CD14-positive monocyte (primary cell): ENCODE measurements at regions not wholly inside any gene's neighbourhood (a gene's known extent, or its start where the extent isn't known, plus 50 kb on each side); places are given as distances from the start of the nearest gene placed in this dataset.
"Not testable (repeated sequence)": the region's sequence is repeated elsewhere in the genome, so short reads cannot be mapped to it uniquely, and the experiment has no call there.

Source experiments
- DNase-seq, 3 donors: peaks; one replicate each; pipeline ENCODE4 v3.0.0-alpha.2; 2011 to 2022
- H2AFZ ChIP-seq: 2 replicates; pipeline ENCODE4 v1.6.0; 2012; ENCODE audit warnings: mild to moderate bottlenecking, low read depth, low read length, inconsistent platforms; ENCODE audit not compliant: insufficient read depth, poor library complexity, severe bottlenecking
- H3K27ac ChIP-seq, 2 donors: 1 replicate in 1 of 2; 2 replicates in 1 of 2; pipeline ENCODE4 v1.5.1; 2012 to 2013; ENCODE audit warnings: low read length in 2 of 2, control low read depth in 1 of 2, inconsistent platforms in 1 of 2, low read depth in 1 of 2, mild to moderate bottlenecking in 1 of 2
- H3K27me3 ChIP-seq, 2 donors: one replicate each; pipeline versions ENCODE4 v1.6.0 to v1.6.1; 2011 to 2013; ENCODE audit warnings: low read length in 2 of 2; ENCODE audit not compliant: control insufficient read depth in 2 of 2, insufficient read depth in 2 of 2
- H3K36me3 ChIP-seq, 2 donors: replicated peaks in 1 of 2; 1 replicate in 1 of 2; 2 replicates in 1 of 2; pipeline versions ENCODE4 v1.5.1 to v1.6.1; 2012 to 2013; ENCODE audit warnings: low read length in 2 of 2, control low read depth in 1 of 2, inconsistent platforms in 1 of 2, mild to moderate bottlenecking in 1 of 2; ENCODE audit not compliant: insufficient read depth in 2 of 2, control insufficient read depth in 1 of 2
- H3K4me1 ChIP-seq, 2 donors: 1 replicate in 1 of 2; 2 replicates in 1 of 2; pipeline versions ENCODE4 v1.5.1 to v1.6.1; 2012 to 2013; ENCODE audit warnings: low read length in 2 of 2, control low read depth in 1 of 2, inconsistent platforms in 1 of 2, mild to moderate bottlenecking in 1 of 2, moderate library complexity in 1 of 2; ENCODE audit not compliant: insufficient read depth in 2 of 2, control insufficient read depth in 1 of 2
- H3K4me2 ChIP-seq: replicated peaks from 2 replicates; pipeline ENCODE3; 2012; ENCODE audit warnings: low read length, moderate library complexity, mild to moderate bottlenecking; ENCODE audit not compliant: poor library complexity, severe bottlenecking; ENCODE audit errors: extremely low read depth
- H3K4me3 ChIP-seq, 3 experiments: fragments of 200-600 bp in 1 of 3; sonication (generic) in 1 of 3; replicated peaks in 1 of 3; 1 replicate in 2 of 3; 2 replicates in 1 of 3; pipeline ENCODE4 v1.5.1; 2011 to 2013; ENCODE audit warnings: low read length in 3 of 3, mild to moderate bottlenecking in 3 of 3, control low read depth in 2 of 3, low read depth in 2 of 3, inconsistent platforms in 1 of 3, moderate library complexity in 1 of 3
- H3K79me2 ChIP-seq: 2 replicates; pipeline ENCODE4 v1.6.0; 2012; ENCODE audit warnings: mild to moderate bottlenecking, control low read depth, inconsistent platforms, low read length, moderate library complexity; ENCODE audit not compliant: insufficient read depth
- H3K9ac ChIP-seq: 2 replicates; pipeline ENCODE4 v1.6.0; 2017; ENCODE audit warnings: low read length, mild to moderate bottlenecking; ENCODE audit not compliant: insufficient read depth, poor library complexity, severe bottlenecking
- H3K9me3 ChIP-seq, 2 donors: replicated peaks in 1 of 2; 1 replicate in 1 of 2; 2 replicates in 1 of 2; pipeline versions ENCODE4 v1.5.1 to v1.6.1; 2012 to 2013; ENCODE audit warnings: low read length in 2 of 2, control low read depth in 1 of 2; ENCODE audit not compliant: control insufficient read depth in 1 of 2, insufficient read depth in 1 of 2
- H4K20me1 ChIP-seq: 2 replicates; pipeline ENCODE4 v1.6.0; 2012; ENCODE audit warnings: mild to moderate bottlenecking, low read length, control low read depth, moderate library complexity; ENCODE audit not compliant: insufficient read depth
- H3K27ac Mint-ChIP-seq, 7 donors: one replicate each; pipeline ENCODE4 v1.8.0; 2020; ENCODE audit warnings: mild to moderate bottlenecking in 7 of 7, mixed read lengths in 7 of 7, moderate library complexity in 6 of 7, inconsistent platforms in 2 of 7
- H3K27me3 Mint-ChIP-seq, 3 donors: one replicate each; pipeline ENCODE4 v1.8.0; 2021 to 2022; ENCODE audit warnings: low read depth in 3 of 3, mild to moderate bottlenecking in 3 of 3, mixed read lengths in 3 of 3, moderate library complexity in 3 of 3, inconsistent platforms in 1 of 3
- H3K36me3 Mint-ChIP-seq, 2 donors: one replicate each; pipeline ENCODE4 v1.8.0; 2020; ENCODE audit warnings: mixed read lengths in 2 of 2, inconsistent platforms in 1 of 2, mild to moderate bottlenecking in 1 of 2
- H3K4me1 Mint-ChIP-seq: one replicate; pipeline ENCODE4 v1.8.0; 2020; ENCODE audit warnings: mild to moderate bottlenecking, mixed read lengths
- H3K4me3 Mint-ChIP-seq, 2 donors: one replicate each; pipeline ENCODE4 v1.8.0; 2020; ENCODE audit warnings: mild to moderate bottlenecking in 2 of 2, mixed read lengths in 2 of 2, moderate library complexity in 1 of 2
- H3K9me3 Mint-ChIP-seq, 7 donors: one replicate each; pipeline ENCODE4 v1.8.0; 2020 to 2022; ENCODE audit warnings: mixed read lengths in 7 of 7, mild to moderate bottlenecking in 6 of 7, moderate library complexity in 6 of 7, inconsistent platforms in 2 of 7
- CTCF ChIP-seq: fragments of 200-600 bp; IDR thresholded peaks from one replicate; pipeline ENCODE4 v1.8.0; 2022; ENCODE audit warnings: antibody characterized with exemption, mild to moderate bottlenecking
- WGBS: methylation state at CpG from one replicate; pipeline ENCODE4 v1.1.5; 2013; ENCODE audit warnings: missing lambda C conversion rate; ENCODE audit not compliant: insufficient coverage; 5-methylcytosine and 5-hydroxymethylcytosine counted together
- intact Hi-C, 2 donors: fragments of 100-400 bp; cut with micrococcal nuclease; formaldehyde crosslinking; loops; one replicate each; pipeline versions ENCODE4 v1.15.0 to v1.15.1; 2023

DNA sequence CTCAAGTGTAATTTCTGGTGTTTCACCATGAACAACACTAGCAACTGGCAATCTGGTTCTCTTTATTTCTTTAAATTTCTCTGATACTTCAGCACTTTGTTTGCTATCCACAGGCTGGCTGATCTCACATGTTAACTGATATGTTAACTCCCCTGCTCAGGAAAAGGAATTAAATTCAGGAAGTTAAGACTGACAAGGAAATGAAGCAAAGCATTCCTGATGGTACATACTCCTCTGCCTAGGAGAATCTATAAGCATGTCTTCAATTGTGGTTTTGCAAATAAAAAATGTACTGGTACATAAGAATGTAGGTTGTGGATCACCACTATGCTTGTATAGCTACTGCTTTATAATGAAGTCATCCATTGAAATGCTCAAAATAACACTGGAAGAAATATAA, 1119.2 kb upstream of the INTU start:
- Histone ChIP-seq H3K79me2 (no peaks in the 10 kb centered on the region), H3K4me2 (no peak overlapping the region), H2AFZ (no peak overlapping the region), H4K20me1 (no peaks in the 10 kb centered on the region), H3K27ac (no peak overlapping the region), H3K4me1 (no peaks in the 10 kb centered on the region), H3K27me3 (no peaks in the 10 kb centered on the region), H3K36me3 (no peaks in the 10 kb centered on the region), H3K4me3 (no peak overlapping the region), H3K9me3 (no peaks in the 10 kb centered on the region), H3K9ac (no peak overlapping the region)
- Mint-ChIP-seq H3K4me3 (no peak overlapping the region), H3K4me1 (no peaks in the 10 kb centered on the region), H3K36me3 (no peaks in the 10 kb centered on the region), H3K9me3 (peaks cover 0 to 4% (median 0%) of the 10 kb centered on the region in 7 donors), H3K27ac (no peak overlapping the region), H3K27me3 (peaks cover 0 to 4% (median 0%) of the 10 kb centered on the region in 3 donors)
- intact Hi-C loops = no loop called here
- DNase-seq = no peak
- TF ChIP-seq CTCF = no peak

- Histone ChIP-seq H4K20me1 (no peaks in the 10 kb centered on the region), H2AFZ (no peak overlapping the region), H3K36me3 (no peaks in the 10 kb centered on the region), H3K27me3 (no peaks in the 10 kb centered on the region), H3K4me1 (no peaks in the 10 kb centered on the region), H3K9ac (no peak overlapping the region), H3K79me2 (no peaks in the 10 kb centered on the region), H3K4me2 (no peak overlapping the region), H3K9me3 (peaks cover 0 to 9% of the 10 kb centered on the region in 2 donors), H3K27ac (no peak overlapping the region), H3K4me3 (no peak overlapping the region)
- Mint-ChIP-seq H3K4me1 (no peaks in the 10 kb centered on the region), H3K4me3 (no peak overlapping the region), H3K9me3 (peaks cover 2 to 20% (median 8%) of the 10 kb centered on the region in 7 donors), H3K27me3 (no peaks in the 10 kb centered on the region), H3K36me3 (no peaks in the 10 kb centered on the region), H3K27ac (no peak overlapping the region)
- TF ChIP-seq CTCF = no peak
- intact Hi-C loops = no loop called here
- no peak for DNase-seq
- WGBS = no CpG with 5 or more reads among the region's 1 CpG
These were observed 1112.0 kb upstream of the INTU start for GRCh38 chr4:126520731-126521130.

GRCh38 chr4:126525400-126525799, 1107.4 kb upstream of the INTU start:
- H3K4me1 ChIP-seq, H3K27ac Mint-ChIP-seq, H3K4me1 Mint-ChIP-seq, H3K4me3 Mint-ChIP-seq, H3K36me3 Mint-ChIP-seq, H3K27me3 ChIP-seq, H4K20me1 ChIP-seq, H3K9ac ChIP-seq, H3K79me2 ChIP-seq, H3K36me3 ChIP-seq, H3K4me3 ChIP-seq, intact Hi-C loops, H3K27ac ChIP-seq, H2AFZ ChIP-seq, H3K4me2 ChIP-seq, H3K27me3 Mint-ChIP-seq, DNase-seq: not testable (repeated sequence)
- WGBS = 100% methylated on average over 1 of the region's 2 CpGs
- H3K9me3 Mint-ChIP-seq = peaks cover 2 to 22% (median 8%) of the 10 kb centered on the region in 7 donors
- peaks cover 6 to 13% of the 10 kb centered on the region in 2 donors for H3K9me3 ChIP-seq
